HG02852 (cell line): ENCODE measurements at regions not wholly inside any gene's neighbourhood (a gene's known extent, or its start where the extent isn't known, plus 50 kb on each side); places are given as distances from the start of the nearest gene placed in this dataset.
"Not testable (repeated sequence)": the region's sequence is repeated elsewhere in the genome, so short reads cannot be mapped to it uniquely, and the experiment has no call there.

Source experiments
- ATAC-seq: cut with Tn5 transposase; IDR thresholded peaks from one replicate; pipeline ENCODE4 v1.9.1; 2021; ENCODE audit warnings: mild to moderate bottlenecking, moderate library complexity; ENCODE audit not compliant: unreplicated experiment

DNA sequence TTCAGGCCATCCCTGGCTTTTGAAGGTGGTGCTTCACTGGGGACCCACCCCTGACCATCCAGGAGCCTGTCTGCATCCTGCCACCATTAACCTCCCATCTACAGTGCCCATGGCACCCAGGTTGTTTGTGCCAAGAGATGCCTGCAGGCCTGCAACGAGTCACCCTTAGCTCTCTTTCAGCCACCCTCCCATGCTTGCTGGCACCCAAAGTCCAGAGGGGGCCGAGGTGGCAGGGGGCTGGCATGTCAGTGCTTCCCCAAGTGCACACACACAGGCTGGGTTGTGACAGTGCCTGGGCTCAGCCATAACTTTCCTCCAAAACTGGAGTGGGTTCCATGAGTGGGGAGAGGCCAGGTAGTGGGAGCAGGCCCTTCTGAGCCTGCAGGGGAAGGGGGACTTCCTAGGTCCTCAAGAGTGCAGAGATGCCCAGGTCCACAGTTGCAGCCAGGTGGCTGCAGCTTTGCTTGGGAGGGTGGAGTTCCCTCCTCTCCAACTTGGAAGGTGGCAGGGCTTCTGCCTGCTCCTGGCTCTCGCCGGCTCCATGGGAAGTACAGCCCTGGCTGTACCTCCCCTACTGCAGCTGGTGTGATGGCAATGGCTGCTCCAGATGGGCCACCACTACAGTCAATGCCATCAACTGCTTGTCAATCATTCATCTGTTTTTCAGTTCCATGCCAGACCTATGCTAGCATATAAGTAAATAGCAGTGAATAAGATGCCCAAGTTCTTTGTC is 235.9 kb upstream of the GIMD1 start:
- ATAC-seq = no peak

DNA sequence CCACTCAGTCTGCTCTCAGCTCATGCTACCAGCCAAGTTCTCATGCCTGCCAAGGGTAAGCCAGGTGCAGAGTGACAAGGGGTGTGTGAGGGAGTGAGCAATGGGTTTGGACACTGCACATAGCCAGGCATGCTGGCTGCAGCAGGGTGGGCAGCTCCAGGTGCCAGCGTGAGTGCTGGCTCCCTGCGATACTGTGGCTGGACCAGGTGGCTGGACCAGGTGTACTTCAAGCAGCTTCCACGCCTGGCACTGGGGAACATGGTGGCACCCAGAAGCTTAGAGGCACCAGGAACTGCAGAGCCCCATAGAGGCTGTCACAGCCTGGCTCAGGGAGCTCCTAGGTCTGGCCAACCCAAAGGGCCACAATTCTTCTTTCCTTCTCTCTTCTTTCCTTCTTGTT is 234.9 kb upstream of the GIMD1 start:
- no peak for ATAC-seq

DNA sequence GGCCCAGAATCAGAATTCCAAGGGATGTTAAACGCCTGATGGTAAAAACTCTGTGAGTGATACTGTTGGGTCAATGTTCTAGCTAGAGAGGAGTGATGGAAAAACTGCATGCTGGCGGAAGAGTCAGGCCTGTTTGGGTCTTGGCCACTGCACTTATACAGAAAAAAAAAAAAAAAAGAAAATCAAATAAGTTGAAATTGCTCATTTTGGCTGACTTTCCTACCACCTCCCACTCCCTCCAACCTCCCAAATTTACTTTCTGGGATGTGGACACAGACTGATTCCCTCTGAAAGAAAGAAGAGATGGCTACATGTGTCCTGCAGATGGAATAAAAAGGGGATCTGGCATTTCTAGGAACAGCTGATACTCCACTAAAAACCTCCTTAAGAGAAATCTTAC is 234.1 kb upstream of the GIMD1 start:
- no peak for ATAC-seq

DNA sequence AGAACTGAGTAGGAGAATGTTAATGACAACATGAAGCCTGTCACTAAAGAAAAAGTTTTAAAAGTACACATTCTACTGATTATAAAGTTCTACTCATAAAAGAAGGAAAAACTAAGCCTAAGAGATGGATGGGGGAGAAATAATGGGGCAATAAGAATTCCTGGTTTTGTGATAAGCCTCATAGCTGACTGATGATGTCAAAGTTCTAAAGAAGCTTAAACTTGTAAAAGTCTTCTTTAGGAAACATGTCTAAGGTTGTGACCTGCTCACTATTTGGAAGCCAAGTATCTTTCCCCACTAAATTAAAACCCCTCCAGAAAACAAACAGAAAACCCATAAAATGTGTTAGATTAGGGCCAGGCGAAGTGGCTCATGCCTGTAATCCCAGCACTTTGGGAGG is 232.9 kb upstream of the GIMD1 start:
- no peak for ATAC-seq

DNA sequence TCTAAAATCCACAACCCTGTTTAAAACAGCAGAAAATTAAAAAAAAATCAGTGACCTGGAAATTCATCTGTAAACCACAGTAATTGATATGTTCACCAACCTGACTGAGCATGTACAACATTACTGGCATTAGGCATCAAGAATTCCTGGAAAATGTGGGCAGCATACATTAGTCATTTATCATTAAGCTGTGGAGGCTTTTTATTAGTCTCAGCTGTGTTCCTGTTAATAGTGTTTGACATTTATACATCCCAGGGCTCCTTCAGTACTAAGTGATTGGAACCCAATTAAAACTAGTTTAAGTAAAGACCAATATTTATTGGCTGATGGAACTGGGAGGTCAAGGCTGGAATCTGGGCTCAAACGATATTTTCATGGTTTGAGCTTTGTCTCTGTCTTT is 227.3 kb upstream of the GIMD1 start:
- ATAC-seq = no peak

DNA sequence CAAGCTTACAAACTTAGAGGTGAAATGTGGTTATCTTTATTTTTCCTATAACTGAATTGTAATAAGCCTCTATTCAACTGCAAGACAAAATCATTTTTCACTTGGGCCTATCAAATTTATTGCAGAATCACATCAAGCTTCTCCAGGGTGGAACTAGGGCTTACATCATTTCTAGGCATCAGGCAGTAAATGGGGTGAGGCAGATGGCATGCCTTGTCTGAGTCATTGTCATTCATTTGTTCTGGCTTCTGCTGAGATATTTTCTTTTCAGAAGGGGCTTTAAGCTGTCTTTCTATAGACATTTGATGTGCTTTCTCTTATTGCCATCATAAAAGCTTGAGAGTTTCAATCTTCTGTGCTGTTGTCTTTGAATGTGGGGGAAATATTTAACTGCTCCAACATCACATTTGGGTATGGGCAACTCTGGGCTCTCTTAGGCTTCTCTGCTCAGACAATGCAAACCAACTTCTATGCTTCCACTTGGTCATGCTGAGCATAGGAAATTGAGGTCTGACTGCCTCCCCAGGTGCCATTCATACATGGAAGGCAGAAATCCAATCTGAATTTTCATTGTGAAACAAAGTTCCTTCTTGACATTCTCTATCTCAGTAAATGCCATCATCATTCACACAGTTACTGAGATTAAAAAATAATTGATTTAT is 225.8 kb upstream of the GIMD1 start:
- ATAC-seq = no peak

DNA sequence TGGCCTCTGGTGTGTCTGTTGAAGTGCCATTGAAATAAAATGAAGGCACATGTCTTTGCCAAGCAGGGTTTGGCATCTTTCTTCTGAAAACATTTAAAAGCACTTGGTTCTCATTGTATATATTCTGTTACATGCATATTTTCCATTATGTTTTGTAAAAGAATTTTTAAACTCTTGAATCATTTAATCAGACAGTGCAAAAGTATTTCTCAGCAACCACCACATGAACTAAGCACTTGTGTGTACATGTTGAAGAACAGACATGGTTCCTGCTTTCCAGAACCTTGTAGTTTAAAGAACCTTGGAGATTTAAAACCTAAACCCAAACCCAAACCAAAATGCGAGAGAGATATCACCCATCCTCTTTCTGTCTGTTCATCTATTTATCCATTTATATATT is 220.3 kb upstream of the GIMD1 start:
- no peak for ATAC-seq

DNA sequence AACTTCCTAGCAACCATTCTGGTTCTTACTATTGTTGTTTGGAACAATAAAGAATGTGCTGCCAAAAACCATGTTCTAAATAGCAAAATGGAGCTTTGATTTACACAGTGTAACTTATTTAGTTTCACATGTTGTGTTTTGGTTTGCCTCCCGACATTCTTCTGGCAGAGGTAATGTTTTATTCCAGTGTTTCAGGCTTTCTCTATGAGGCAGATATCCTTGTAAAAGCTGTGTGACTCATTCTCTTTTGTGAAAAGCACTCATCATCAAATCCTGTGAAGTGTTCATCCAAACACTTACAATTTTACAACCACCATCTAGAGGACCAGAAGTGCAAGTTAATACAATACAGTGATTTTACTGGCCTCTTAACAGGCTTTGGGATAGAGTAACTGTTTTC is 219.0 kb upstream of the GIMD1 start:
- ATAC-seq = no peak

DNA sequence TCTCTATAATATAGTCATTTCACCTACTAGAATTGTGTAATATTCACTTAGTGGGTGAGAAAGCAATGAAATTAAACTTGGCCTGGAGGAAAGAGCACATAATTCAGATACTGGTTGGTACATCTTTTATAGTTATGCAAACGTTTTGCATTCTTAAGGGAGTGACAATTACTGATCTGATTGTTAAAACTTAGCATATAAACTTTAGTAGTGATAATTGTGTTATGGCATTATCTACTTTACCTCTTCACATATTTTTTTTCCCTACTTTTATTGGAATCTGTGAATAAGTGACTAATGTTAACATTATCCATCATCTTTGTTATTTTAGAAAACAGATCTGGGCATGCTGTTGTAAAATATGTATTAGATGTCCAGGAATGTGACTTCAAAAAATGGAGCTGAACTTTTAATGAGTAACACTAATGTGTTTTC is 217.4 kb upstream of the GIMD1 start:
- ATAC-seq = no peak

DNA sequence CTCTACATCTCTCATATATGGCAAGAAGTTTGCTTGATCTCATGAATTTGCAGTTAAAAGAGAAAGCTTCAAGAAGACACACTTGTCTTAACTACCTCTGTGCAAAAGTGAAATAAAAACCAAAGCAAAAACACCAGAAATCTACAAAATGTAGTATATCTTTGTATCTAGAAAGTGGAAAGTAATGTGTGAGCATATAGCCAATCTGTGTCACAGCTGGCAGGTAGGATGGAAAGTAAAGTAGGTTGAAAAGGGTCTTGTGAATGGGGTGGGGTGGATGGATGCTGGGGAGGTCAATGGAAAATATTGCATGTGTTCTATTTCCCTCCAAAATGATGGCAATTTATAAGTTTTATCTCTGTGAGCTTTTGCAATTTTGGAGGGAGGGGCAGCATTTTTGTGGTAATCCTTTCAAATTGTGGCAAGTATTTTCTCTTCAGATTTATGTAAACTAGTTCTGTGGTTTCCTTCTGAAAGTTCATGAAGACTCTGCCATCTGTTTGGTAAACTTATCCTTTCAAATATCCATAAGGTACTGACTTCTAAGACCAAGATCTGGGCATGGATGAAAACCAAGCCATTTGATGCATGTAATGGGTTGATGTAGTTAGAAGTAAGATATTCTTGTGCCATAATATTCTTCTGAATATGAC is 215.9 kb upstream of the GIMD1 start:
- no peak for ATAC-seq

DNA sequence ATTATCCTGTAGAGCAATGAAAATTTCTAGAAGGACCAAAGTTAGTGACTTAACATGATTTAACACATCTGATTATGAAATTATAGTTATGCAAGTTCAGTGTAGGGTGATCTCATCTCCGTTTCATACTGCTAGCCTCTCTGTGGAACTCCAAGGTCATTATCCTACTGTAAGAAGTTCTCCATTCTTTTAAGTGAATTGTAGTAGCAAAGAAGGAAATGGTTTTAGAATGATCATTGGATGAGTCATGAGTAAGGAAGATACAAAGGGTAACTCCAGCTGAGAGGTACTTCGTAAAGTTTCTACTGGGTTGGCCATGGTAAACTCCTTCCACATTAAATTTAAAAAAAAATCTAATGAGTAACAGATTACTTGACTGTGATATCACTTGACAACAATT is 215.0 kb upstream of the GIMD1 start:
- no peak for ATAC-seq

DNA sequence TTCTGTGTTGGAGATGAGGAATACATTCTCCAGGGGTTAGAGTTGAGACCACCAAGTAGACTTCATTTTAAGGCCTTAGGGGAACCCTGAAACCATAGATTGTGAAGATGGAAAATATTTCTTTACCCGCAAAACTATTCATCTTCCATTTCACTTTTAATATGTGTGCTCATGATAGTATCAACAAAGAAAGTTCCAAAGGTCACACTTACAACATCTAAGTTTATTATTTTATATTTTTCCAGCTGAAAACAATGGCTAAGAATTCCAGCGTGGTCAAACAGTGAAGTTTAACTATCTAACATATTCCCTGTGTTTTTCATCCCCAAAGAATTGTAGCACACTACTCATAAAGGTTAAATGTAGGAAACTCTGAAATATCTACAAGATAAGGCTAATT is 214.5 kb upstream of the GIMD1 start:
- ATAC-seq = no peak

DNA sequence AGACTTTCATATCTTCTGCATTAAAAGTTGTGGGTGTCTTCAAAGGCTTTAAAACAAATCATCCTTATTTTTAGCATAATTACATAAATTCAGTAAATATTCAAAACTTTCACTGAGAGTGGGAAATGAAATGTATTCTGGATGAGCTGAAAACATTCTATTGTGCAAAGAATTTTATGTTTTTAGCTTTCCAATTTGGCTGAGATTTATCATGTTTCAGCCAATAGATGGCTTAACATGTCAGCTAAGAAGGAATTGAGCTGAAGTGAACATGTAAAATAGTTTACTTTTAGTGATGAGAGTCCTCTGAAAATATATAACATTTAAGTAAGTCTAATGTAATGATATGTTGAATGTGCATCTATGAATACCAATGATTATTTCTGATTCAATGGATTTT is 213.5 kb upstream of the GIMD1 start:
- no peak for ATAC-seq

DNA sequence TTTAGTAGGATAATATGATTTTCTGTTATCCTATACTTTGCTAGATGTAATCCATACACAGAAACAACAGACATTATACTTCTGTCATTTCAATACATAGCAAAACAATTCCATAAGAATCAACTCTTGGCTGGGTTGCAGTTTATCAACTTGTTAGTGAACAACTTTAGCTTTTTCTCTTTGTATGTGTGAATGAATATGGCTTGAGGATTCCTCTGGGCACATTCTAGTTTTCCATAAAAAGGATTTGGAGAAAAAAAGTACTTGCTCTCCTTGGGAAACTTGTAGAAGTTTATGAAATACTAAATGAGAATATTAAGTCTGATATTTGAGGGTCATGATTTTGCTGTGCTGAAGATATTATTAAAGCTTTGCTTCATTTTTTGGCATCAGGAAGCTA is 210.7 kb upstream of the GIMD1 start:
- ATAC-seq = no peak

DNA sequence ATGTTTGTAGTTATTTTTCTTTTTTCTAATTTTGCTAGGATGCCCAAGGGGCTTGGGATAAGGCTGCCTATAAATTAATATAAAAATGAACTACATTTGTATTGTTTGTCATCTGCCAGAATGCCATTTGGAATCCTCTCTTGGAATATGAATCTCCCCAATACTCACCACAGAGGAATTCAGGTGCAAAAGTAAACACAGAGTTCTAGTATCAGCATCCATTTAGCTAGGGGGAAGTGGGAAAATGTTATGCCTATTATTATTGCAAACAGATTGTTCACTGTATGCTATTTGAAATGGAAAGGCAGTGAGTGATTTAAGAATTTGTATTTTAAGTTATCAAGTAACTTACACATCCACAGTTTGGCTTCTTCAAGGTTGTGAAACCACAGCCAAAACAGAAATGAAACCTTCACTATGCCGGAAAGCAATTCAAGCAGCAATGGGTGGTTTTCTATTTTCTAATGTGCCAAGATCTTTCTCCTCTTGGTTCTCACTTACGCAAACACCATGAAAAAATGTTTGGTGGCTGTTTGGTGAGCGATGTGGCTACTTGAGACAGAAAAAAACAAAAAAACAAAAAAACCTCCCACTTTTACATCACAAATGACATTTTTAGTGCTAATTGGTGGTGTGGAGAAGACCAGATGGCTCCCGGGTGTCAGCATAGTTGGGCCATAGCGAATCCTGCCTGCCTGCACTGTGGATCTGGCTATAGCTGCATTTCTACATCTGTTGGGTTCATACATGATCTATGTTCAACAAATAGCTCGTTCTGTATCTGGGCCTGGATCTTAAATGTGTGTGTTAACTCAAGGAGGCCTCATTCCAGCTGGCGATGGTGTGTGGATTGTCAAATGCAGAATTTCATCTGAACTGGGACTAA is 200.8 kb upstream of the GIMD1 start:
- ATAC-seq = no peak

DNA sequence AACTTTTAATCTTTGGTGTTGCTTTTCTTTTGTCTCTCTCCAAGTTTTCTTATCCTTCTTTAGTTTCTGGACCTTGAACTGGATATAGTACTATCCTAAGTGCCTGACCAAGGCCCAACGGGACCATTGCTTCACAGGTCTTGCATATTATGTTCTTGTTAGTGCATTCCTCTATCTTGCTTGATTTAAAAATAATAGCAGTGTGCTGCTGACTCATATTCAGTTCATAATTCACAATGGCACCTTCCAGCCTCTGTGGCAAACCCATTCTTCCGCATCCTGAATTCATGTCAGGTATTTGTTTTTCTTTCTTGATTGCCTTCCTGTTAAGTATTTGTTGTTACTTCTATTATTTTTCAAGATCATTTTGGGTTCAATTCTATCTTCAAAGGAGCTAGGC is 197.1 kb upstream of the GIMD1 start:
- ATAC-seq = no peak

DNA sequence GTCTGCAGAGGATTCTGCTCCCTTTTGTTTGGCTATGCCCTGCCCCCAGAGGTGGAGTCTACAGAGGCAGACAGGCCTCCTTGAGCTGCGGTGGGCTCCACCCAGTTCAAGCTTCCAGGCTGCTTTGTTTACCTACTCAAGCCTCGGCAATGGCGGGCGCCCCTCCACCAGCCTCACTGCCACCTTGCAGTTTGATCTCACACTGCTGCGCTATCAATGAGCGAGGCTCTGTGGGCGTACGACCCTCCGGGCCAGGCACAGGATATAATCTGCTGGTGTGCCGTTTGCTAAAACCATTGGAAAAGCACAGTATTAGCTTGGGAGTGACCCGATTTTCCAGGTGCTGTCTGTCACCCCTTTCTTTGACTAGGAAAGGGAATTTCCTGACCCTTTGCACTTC is 195.1 kb upstream of the GIMD1 start:
- not testable (repeated sequence) for ATAC-seq

DNA sequence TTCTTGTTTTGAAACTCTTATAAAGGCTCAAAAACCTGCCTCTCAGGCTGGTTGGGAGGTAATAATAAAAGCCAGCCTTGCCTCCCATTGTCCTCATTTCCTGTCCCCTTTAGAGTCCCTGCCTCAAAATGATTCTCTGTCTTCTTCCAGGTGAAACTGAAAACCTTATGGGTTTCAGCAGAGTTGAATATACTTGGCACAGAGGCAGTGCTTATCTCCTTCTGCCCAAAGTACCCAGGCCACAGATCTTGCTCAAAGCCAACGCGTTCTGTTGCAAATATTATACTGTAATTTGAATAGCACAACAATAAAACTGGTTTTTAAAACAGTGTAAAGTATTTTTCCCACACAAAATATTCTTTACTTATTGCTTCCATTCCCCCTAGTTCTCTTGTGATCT is 183.1 kb upstream of the GIMD1 start:
- ATAC-seq = no peak

DNA sequence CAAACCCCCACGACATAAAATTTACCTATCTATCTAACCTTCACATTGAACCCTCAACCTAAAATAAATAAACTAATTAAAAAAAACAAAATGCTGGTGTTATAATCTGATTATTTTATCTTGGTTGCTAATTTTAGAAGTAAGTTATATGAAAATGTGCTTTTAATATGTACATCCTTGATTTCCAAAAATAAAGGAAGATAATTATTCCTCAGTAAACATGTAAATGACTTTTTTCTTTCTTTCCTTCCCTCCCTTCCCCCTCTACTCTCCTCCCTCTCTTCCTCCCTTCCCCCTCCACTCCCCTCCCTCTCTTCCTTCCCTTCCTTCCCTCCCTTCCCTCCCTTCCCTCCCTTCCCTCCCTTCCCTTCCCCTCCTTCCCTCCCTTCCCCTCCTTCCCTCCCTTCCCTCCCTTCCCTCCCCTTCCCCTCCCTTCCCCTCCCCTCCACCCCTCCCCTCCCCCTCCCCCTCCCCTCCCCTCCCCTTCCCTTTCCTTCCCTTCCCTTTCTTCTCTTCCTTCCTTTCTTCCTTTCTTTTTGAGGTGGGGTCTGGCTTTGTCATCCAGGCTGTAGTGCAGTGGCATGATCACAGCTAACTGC is 180.0 kb upstream of the GIMD1 start:
- no peak for ATAC-seq

DNA sequence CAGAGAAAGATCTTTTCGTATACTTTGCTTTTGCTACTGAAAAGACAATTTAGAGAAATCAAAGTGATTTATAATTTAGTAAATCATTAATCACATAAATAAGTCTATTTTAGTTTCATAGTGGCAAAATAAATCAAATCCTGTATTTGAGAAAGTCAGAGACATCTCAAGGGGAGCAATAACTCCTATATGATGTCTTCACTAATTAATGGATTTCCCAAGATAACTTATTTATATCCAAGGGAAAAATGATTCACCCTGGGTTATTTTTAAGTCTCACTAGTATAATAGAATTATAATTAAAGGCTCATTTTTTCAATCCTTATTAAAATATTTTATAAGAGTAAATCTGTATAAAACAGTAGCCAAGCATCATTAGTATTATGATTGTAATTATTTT is 177.8 kb upstream of the GIMD1 start:
- ATAC-seq = no peak

DNA sequence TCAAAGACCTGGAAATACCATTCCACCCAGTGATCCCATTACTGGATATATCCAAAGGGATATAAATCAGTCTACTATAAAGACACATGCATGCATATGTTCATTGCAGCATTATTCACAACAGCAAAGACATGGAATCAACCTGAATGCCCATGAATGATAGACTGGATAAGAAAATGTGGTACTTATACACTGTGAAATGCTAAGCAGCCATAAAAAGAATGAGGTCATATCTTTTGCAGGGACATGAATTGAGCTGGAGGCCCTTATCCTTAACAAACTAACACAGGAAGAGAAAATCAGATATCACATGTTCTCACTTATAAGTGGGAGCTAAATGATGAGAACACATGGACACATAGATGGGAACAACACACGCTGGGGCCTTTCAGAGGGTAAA is 174.0 kb upstream of the GIMD1 start:
- ATAC-seq = not testable (repeated sequence)
